ENCODE measurements at regions not wholly inside any gene's neighbourhood (a gene's known extent, or its start where the extent isn't known, plus 50 kb on each side); places are given as distances from the start of the nearest gene placed in this dataset.

GRCh38 chr2:48250943-48251342, 63.5 kb upstream of the FOXN2 start:
- Histone ChIP-seq H3K9ac (ENCODE audit: low read length) (no peak overlapping the region), H3K27ac (ENCODE audit: low read length, poor library complexity, severe bottlenecking) (no peak overlapping the region), H3K23ac (ENCODE audit: low read length in 2 of 2) (no peak overlapping the region), H3K18ac (ENCODE audit: low read depth in 1 of 2, low read length in 2 of 2) (no peak overlapping the region), H2BK120ac (ENCODE audit: low read depth, low read length) (no peak overlapping the region), H4K8ac (ENCODE audit: low read length) (no peak overlapping the region), H3K14ac (ENCODE audit: low read length in 2 of 2) (no peak overlapping the region), H2BK5ac (ENCODE audit: low read depth, low read length, poor library complexity, severe bottlenecking) (no peak overlapping the region), H3K27me3 (ENCODE audit: control insufficient read depth in 1 of 2, insufficient read depth in 1 of 2, low read length in 2 of 2) (no peaks in the 10 kb centered on the region), H3K9me3 (ENCODE audit: control insufficient read depth, low read length) (no peaks in the 10 kb centered on the region), H3K4ac (ENCODE audit: low read depth in 1 of 2, low read length in 2 of 2) (no peak overlapping the region), H3K4me2 (ENCODE audit: low read length, poor library complexity, severe bottlenecking) (no peak overlapping the region), H2BK12ac (ENCODE audit: low read length in 2 of 2) (no peak overlapping the region), H3K4me3 (ENCODE audit: insufficient read depth in 1 of 2, low read depth in 1 of 2, low read length in 2 of 2) (no peak overlapping the region), H2BK15ac (ENCODE audit: low read depth, poor library complexity, severe bottlenecking) (no peak overlapping the region), H2AFZ (ENCODE audit: low read depth, low read length) (no peak overlapping the region), H3K4me1 (ENCODE audit: control insufficient read depth, insufficient read depth, low read depth, low read length) (no peaks in the 10 kb centered on the region), H4K91ac (ENCODE audit: low read length) (no peak overlapping the region), H3K79me1 (replicated peaks; ENCODE audit: low read length, poor library complexity, severe bottlenecking) (no peaks in the 10 kb centered on the region), H3K36me3 (ENCODE audit: control insufficient read depth in 1 of 2, insufficient read depth in 2 of 2, low read depth in 1 of 2, low read length in 2 of 2) (no peaks in the 10 kb centered on the region), H2AK5ac (ENCODE audit: low read length, severe bottlenecking) (no peak overlapping the region)
- no CpG with 5 or more reads among the region's 3 CpGs for WGBS
- DNase-seq: peak; percentile 47

GRCh38 chr2:48251437-48252148, 62.9 kb upstream of the FOXN2 start:
- Histone ChIP-seq H3K4me1 (ENCODE audit: control insufficient read depth, insufficient read depth, low read depth, low read length) (no peaks in the 10 kb centered on the region), H3K79me1 (replicated peaks; ENCODE audit: low read length, poor library complexity, severe bottlenecking) (no peaks in the 10 kb centered on the region), H3K9me3 (ENCODE audit: control insufficient read depth, low read length) (no peaks in the 10 kb centered on the region), H3K27me3 (ENCODE audit: control insufficient read depth in 1 of 2, insufficient read depth in 1 of 2, low read length in 2 of 2) (no peaks in the 10 kb centered on the region), H2AK5ac (ENCODE audit: low read length, severe bottlenecking) (no peak overlapping the region), H2AFZ (ENCODE audit: low read depth, low read length) (no peak overlapping the region), H3K4me3 (ENCODE audit: insufficient read depth in 1 of 2, low read depth in 1 of 2, low read length in 2 of 2) (no peak overlapping the region), H3K27ac (ENCODE audit: low read length, poor library complexity, severe bottlenecking) (no peak overlapping the region), H3K9ac (ENCODE audit: low read length) (no peak overlapping the region), H3K23ac (ENCODE audit: low read length in 2 of 2) (no peak overlapping the region), H2BK120ac (ENCODE audit: low read depth, low read length) (no peak overlapping the region), H3K18ac (ENCODE audit: low read depth in 1 of 2, low read length in 2 of 2) (no peak overlapping the region), H3K14ac (ENCODE audit: low read length in 2 of 2) (no peak overlapping the region), H2BK12ac (ENCODE audit: low read length in 2 of 2) (no peak overlapping the region), H2BK5ac (ENCODE audit: low read depth, low read length, poor library complexity, severe bottlenecking) (no peak overlapping the region), H3K4ac (ENCODE audit: low read depth in 1 of 2, low read length in 2 of 2) (no peak overlapping the region), H2BK15ac (ENCODE audit: low read depth, poor library complexity, severe bottlenecking) (no peak overlapping the region), H3K4me2 (ENCODE audit: low read length, poor library complexity, severe bottlenecking) (no peak overlapping the region), H3K36me3 (ENCODE audit: control insufficient read depth in 1 of 2, insufficient read depth in 2 of 2, low read depth in 1 of 2, low read length in 2 of 2) (no peaks in the 10 kb centered on the region), H4K8ac (ENCODE audit: low read length) (no peak overlapping the region), H4K91ac (ENCODE audit: low read length) (no peak overlapping the region)
- no peak for DNase-seq
- WGBS: 69% methylated on average over 3 of the region's 3 CpGs

DNA sequence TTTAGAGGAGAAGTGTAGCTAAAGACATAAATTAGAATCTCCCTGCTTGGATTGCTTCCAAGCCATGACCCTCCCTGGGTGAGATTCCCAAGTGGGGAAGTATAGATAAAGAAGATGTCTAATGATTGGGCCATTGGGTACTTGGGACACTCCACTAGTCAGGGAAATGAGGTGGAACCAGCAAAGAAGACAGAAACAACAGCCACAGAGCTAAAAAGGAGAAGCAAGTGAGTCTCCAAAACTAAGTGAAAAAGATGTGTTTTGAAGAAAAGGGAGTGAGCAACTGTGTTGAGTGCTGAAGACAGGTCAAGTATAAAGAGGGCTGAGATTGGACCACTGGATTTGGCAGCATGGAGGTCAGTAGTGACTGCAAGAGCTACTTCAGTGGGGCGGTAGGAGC, 61.2 kb upstream of the FOXN2 start:
- no peak overlapping the region for H2BK12ac ChIP-seq (ENCODE audit: low read length in 2 of 2)
- no peak overlapping the region for H3K27ac ChIP-seq (ENCODE audit: low read length, poor library complexity, severe bottlenecking)
- no peak overlapping the region for H2BK15ac ChIP-seq (ENCODE audit: low read depth, poor library complexity, severe bottlenecking)
- no peak overlapping the region for H3K23ac ChIP-seq (ENCODE audit: low read length in 2 of 2)
- no peak overlapping the region for H2BK5ac ChIP-seq (ENCODE audit: low read depth, low read length, poor library complexity, severe bottlenecking)
- no peak overlapping the region for H2AK5ac ChIP-seq (ENCODE audit: low read length, severe bottlenecking)
- no peak overlapping the region for H3K14ac ChIP-seq (ENCODE audit: low read length in 2 of 2)
- H3K9ac ChIP-seq (ENCODE audit: low read length): no peak overlapping the region
- H3K4me3 ChIP-seq (ENCODE audit: insufficient read depth in 1 of 2, low read depth in 1 of 2, low read length in 2 of 2): no peak overlapping the region
- no peak overlapping the region for H2AFZ ChIP-seq (ENCODE audit: low read depth, low read length)
- no peak overlapping the region for H4K8ac ChIP-seq (ENCODE audit: low read length)
- no peak overlapping the region for H3K4me2 ChIP-seq (ENCODE audit: low read length, poor library complexity, severe bottlenecking)
- H3K4me1 ChIP-seq (ENCODE audit: control insufficient read depth, insufficient read depth, low read depth, low read length): no peaks in the 10 kb centered on the region
- H2BK120ac ChIP-seq (ENCODE audit: low read depth, low read length): no peak overlapping the region
- no peak for DNase-seq
- H4K91ac ChIP-seq (ENCODE audit: low read length): no peak overlapping the region
- H3K36me3 ChIP-seq (ENCODE audit: control insufficient read depth in 1 of 2, insufficient read depth in 2 of 2, low read depth in 1 of 2, low read length in 2 of 2): no peaks in the 10 kb centered on the region
- no peaks in the 10 kb centered on the region for H3K79me1 ChIP-seq (replicated peaks; ENCODE audit: low read length, poor library complexity, severe bottlenecking)
- no peaks in the 10 kb centered on the region for H3K9me3 ChIP-seq (ENCODE audit: control insufficient read depth, low read length)
- no peak overlapping the region for H3K18ac ChIP-seq (ENCODE audit: low read depth in 1 of 2, low read length in 2 of 2)
- no CpG with 5 or more reads among the region's 1 CpG for WGBS
- H3K4ac ChIP-seq (ENCODE audit: low read depth in 1 of 2, low read length in 2 of 2): no peak overlapping the region
- H3K27me3 ChIP-seq (ENCODE audit: control insufficient read depth in 1 of 2, insufficient read depth in 1 of 2, low read length in 2 of 2): no peaks in the 10 kb centered on the region

- WGBS: no CpG with 5 or more reads among the region's 1 CpG
- H3K79me1 ChIP-seq (replicated peaks; ENCODE audit: low read length, poor library complexity, severe bottlenecking): no peaks in the 10 kb centered on the region
- no peak overlapping the region for H3K23ac ChIP-seq (ENCODE audit: low read length in 2 of 2)
- no peak overlapping the region for H3K4me3 ChIP-seq (ENCODE audit: insufficient read depth in 1 of 2, low read depth in 1 of 2, low read length in 2 of 2)
- H2AFZ ChIP-seq (ENCODE audit: low read depth, low read length): no peak overlapping the region
- no peak overlapping the region for H3K14ac ChIP-seq (ENCODE audit: low read length in 2 of 2)
- no peaks in the 10 kb centered on the region for H3K36me3 ChIP-seq (ENCODE audit: control insufficient read depth in 1 of 2, insufficient read depth in 2 of 2, low read depth in 1 of 2, low read length in 2 of 2)
- H2BK120ac ChIP-seq (ENCODE audit: low read depth, low read length): no peak overlapping the region
- no peak overlapping the region for H2BK5ac ChIP-seq (ENCODE audit: low read depth, low read length, poor library complexity, severe bottlenecking)
- H2BK15ac ChIP-seq (ENCODE audit: low read depth, poor library complexity, severe bottlenecking): no peak overlapping the region
- H2AK5ac ChIP-seq (ENCODE audit: low read length, severe bottlenecking): no peak overlapping the region
- H3K9me3 ChIP-seq (ENCODE audit: control insufficient read depth, low read length): no peaks in the 10 kb centered on the region
- H3K27ac ChIP-seq (ENCODE audit: low read length, poor library complexity, severe bottlenecking): no peak overlapping the region
- no peak overlapping the region for H4K91ac ChIP-seq (ENCODE audit: low read length)
- no peak overlapping the region for H3K9ac ChIP-seq (ENCODE audit: low read length)
- H3K4ac ChIP-seq (ENCODE audit: low read depth in 1 of 2, low read length in 2 of 2): no peak overlapping the region
- H4K8ac ChIP-seq (ENCODE audit: low read length): no peak overlapping the region
- no peak overlapping the region for H3K4me2 ChIP-seq (ENCODE audit: low read length, poor library complexity, severe bottlenecking)
- no peak for DNase-seq
- H2BK12ac ChIP-seq (ENCODE audit: low read length in 2 of 2): no peak overlapping the region
- H3K18ac ChIP-seq (ENCODE audit: low read depth in 1 of 2, low read length in 2 of 2): no peak overlapping the region
- H3K27me3 ChIP-seq (ENCODE audit: control insufficient read depth in 1 of 2, insufficient read depth in 1 of 2, low read length in 2 of 2): no peaks in the 10 kb centered on the region
- no peaks in the 10 kb centered on the region for H3K4me1 ChIP-seq (ENCODE audit: control insufficient read depth, insufficient read depth, low read depth, low read length)
Observed at GRCh38 chr2:48254839-48255238, 59.6 kb upstream of the FOXN2 start.

Data from mesenchymal stem cell (in vitro differentiated cells and primary cell).